GM18909 (cell line): ENCODE measurements at regions not wholly inside any gene's neighbourhood (a gene's known extent, or its start where the extent isn't known, plus 50 kb on each side); places are given as distances from the start of the nearest gene placed in this dataset.

Experiments used
- ATAC-seq: cut with Tn5 transposase; IDR thresholded peaks from one replicate; pipeline ENCODE4 v1.9.1; 2021; ENCODE audit warnings: mild to moderate bottlenecking; ENCODE audit not compliant: unreplicated experiment, poor library complexity

- no peak for ATAC-seq
These were observed 184.2 kb downstream of the SLITRK6 start for GRCh38 chr13:85615031-85615430.

GRCh38 chr13:85610024-85610423, 189.2 kb downstream of the SLITRK6 start:
- no peak for ATAC-seq

GRCh38 chr13:85608255-85608829, 190.9 kb downstream of the SLITRK6 start:
- no peak for ATAC-seq

DNA sequence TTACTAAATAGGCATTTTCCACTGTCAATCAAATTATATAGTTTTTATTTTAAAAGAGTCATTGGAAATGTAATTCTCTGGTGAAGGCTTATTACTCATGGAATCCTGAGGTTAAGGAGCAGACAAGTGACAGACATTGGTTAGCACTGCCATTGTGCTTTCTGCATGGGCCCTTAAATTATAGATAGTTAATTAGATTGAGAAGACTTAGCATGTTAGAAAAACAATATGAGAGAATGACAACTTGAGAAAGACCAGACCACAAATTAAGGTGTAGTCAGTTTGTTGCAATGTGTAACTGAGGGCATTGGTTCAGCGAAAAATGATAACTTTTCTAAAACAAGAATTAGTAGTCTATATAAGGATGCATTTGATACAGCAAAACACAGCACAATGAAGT, 195.5 kb downstream of the SLITRK6 start:
- ATAC-seq: no peak

DNA sequence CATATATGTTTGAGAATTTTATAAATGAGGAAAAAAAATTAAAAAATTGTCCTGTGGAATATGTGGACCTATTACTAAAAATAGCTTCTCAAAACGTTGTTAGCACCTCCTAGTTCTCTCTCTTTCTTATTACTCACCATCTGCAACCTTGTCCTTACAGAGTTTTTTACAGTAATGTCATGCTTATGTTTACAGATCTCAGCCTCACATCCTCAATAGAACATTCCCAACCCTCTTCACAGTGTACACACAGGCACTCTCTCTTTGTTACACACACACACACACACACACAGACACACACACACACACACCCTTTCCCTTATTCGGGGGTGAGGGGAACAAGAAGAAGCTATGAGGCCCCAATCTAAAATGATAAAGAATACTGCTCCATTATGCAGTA, 197.7 kb downstream of the SLITRK6 start:
- ATAC-seq: no peak

DNA sequence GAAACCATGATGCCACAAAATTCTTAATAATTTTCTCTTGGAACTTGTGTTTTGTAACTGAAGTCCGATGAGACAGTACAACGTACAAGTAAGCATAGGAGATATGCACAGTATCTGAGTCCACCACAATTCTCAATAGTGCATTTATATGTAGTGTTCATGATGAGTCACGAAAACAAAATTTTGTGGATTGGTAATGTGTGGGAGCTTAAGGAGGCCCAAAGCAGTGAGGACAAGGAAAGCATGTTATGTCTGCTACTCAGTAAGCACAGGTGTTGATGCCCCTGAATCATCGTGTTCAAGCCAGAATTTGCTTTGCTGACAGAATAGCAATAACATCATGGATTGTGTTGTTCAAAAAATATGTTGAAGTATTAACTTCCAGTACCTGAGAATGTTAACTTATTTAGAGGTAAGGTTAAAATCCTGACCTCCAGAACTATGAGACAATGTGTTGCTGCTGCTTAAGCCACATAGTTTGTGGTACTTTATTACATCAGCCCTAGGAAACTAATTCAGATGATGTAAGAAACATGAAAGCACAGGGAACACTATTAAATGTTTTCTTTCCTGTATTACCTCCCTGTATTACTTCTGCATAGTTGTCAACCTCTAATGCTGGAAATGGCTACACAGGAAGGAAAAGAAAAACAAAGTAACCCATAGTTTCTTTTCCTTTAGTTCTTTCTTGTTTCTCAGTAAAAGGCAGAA, 201.3 kb downstream of the SLITRK6 start:
- no peak for ATAC-seq

DNA sequence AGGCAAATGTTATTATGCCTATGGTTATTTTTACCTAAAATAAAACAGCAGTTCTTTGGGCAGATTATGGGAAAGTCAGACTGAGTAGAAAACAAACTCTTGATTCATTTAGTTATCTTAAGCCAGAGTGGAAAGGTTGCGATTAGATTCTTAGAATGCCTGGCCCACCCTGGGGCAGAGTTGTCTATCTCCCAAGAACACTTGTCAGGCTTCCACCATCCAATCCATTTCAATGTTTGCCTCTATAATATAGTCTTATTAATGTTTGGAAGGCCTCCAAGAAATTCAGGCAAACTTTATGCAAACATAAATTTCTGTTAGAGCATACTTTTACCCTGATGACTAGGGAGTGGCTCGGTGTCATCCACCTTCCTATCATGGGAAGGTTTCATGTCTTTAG, 207.0 kb downstream of the SLITRK6 start:
- no peak for ATAC-seq

DNA sequence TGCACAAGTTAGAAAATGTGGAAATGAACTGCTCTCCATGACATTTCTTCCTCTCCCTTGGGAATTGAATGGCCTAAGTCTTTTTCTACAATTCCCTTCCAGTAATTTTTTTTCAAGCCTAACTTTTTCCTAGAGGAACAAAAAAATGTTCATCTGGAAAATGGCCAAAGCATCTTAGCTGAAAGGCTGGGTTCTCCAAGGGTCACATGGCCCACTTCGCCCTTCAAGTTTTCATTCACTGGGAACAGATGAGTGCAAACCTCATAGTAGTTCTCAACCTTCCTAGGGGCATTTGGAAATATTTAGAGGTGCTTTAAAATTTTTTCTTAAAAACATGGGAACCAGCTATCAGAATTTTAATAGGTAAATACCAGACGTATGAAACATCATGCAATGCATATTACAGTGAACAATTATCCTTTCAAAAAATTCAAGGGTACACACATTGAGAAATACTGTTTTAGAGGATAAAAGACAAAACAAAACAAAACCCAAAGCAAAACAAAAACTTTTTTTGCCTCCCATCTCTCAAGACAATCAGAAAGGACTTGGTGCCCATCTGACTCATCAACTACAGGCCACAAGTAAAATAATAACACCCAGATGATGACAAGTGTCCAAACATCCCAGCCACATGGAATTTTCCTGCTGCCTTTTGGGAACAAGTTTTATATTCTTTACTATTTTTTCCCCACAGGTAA, 208.8 kb downstream of the SLITRK6 start:
- no peak for ATAC-seq

- no peak for ATAC-seq
These were observed 210.2 kb downstream of the SLITRK6 start for GRCh38 chr13:85589021-85589420.

- ATAC-seq: no peak
These were observed 210.9 kb downstream of the SLITRK6 start for GRCh38 chr13:85588359-85588758.

- no peak for ATAC-seq
These were observed 212.4 kb downstream of the SLITRK6 start for GRCh38 chr13:85586856-85587255.

- no peak for ATAC-seq
These were observed 212.8 kb downstream of the SLITRK6 start for GRCh38 chr13:85586422-85586831.

DNA sequence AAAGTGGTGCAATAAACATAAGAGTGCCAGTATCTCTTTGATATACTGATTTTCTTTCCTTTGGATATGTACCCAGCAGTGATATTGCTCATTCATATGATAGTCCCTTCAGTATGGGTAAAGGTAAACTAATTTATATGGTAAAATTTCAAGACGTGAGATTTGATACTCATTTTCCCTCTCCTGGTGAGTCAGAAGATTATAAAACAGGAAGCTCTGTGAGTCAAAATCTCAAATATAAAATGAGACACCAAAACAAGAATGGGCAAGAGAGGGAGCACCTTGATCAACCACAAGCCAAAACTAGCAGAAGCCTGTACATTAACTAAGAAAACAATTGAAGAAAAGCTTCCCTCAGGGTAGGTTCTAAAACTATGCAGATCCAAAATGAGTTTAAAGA, 216.3 kb downstream of the SLITRK6 start:
- no peak for ATAC-seq

DNA sequence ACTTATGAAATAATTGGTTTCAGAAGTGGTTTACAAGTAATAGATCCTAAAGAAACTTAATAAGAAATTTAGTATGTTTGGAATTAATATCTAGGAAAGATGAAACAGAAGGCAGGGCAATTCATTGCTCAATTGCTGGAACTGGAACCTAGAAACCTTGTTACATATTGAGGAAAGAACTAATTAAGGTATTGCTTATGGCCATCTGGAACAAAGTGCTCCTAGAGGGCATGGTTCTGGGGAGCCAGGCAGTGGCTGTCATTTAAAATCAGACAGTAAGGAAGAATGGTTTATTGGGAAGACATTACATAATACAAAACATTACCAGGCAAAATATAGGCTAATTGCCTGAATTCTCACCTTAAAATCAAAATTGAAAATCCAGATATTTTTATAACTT, 224.1 kb downstream of the SLITRK6 start:
- no peak for ATAC-seq

- no peak for ATAC-seq
These were observed 231.3 kb downstream of the SLITRK6 start for GRCh38 chr13:85567909-85568308.

- no peak for ATAC-seq
These were observed 233.6 kb downstream of the SLITRK6 start for GRCh38 chr13:85565652-85566051.

- ATAC-seq: no peak
These were observed 234.6 kb downstream of the SLITRK6 start for GRCh38 chr13:85564598-85564997.

DNA sequence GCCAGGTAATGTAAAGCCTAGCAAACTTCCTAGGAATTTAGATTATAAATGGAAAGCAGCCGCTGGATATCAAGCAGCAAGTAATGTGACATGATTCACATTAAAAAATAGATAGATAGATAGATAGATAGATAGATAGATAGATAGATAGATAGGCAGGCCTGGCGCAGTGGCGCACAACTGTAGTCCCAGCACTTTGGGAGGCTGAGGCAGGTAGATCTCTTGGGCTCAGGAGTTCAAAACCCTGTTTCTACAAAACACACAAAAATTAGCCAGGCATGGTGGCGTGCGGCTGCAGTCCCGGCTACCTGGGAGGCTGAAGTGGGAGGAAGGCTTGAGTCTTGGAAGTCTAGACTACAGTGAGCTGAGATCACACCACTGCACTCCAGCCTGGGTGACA, 236.9 kb downstream of the SLITRK6 start:
- no peak for ATAC-seq

- no peak for ATAC-seq
These were observed 241.3 kb downstream of the SLITRK6 start for GRCh38 chr13:85557691-85558467.

- no peak for ATAC-seq
These were observed 248.2 kb downstream of the SLITRK6 start for GRCh38 chr13:85551012-85551411.

DNA sequence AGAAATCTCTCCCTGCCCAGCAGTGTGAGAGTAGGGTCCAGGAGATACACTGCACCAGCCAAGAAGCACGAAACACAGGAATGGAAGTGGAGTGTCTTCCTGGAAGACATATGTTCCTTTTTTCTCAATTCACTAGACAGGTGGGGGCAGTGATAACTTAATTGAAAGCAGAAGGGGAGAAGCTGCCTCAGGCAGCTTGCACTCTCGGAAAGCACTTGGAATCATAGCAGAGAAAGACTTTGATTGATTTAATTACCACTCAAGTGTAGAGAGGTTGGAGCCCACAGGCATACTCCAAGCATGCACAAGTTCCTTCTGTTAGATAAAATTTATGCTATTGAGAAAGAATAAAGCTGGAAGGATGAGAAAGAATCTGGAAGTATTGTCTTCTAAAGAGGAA, 249.4 kb downstream of the SLITRK6 start:
- no peak for ATAC-seq
